RWPE1 (cell line): ENCODE measurements at regions not wholly inside any gene's neighbourhood (a gene's known extent, or its start where the extent isn't known, plus 50 kb on each side); places are given as distances from the start of the nearest gene placed in this dataset.

ENCODE experiments used
- CTCF ChIA-PET: fragments of 350-600 bp; sonication (Branson Sonifier 250); formaldehyde crosslinking; extraction: SDS; loops from one replicate; lab custom pipeline; 2021; lab: Yijun Ruan, JAX
- POLR2A ChIA-PET: fragments of 400-600 bp; formaldehyde crosslinking; extraction: SDS; loops from one replicate; lab custom pipeline; 2020; ENCODE audit warnings: antibody characterized with exemption; ENCODE audit not compliant: low non-redundant PET; lab: Yijun Ruan, JAX
- DNase-seq: peaks from one replicate; pipeline ENCODE4 v3.0.0; 2012; ENCODE audit warnings: low spot score
- H3K27ac ChIP-seq: fragments of 450-650 bp; 2 replicates; pipeline ENCODE4 v1.5.1; 2017
- CTCF ChIP-seq: fragments of 450-650 bp; conservative IDR thresholded peaks from 2 replicates; pipeline ENCODE4 v1.5.1; 2017; ENCODE audit warnings: low read depth, mild to moderate bottlenecking

- DNase-seq = peak; percentile 53
- no peak for TF ChIP-seq CTCF
- peak overlapping the region; percentile 89 for H3K27ac ChIP-seq
- CTCF ChIA-PET = interaction anchor here (0.6 to 1.1 kb wide), 4 partner anchors 23 to 217 kb away, joined by 3 read pairs; no protein-coding TSS in a partner anchor
- POLR2A ChIA-PET = no interaction called here
These were observed 63.7 kb downstream of the NAV1 start for GRCh38 chr1:201602413-201603265.

GRCh38 chr1:201603613-201604232 is 64.8 kb downstream of the NAV1 start:
- POLR2A ChIA-PET = no interaction called here
- H3K27ac ChIP-seq = peak overlapping the region; percentile 89; the same call in 1 of the 2 replicates
- TF ChIP-seq CTCF = no peak
- DNase-seq = no peak
- CTCF ChIA-PET = interaction anchor here (0.8 kb wide), 1 partner anchor 9 kb away, joined by 4 read pairs; no protein-coding TSS in a partner anchor

GRCh38 chr1:201605385-201606010 is 66.6 kb downstream of the NAV1 start:
- POLR2A ChIA-PET = no interaction called here
- no peak for TF ChIP-seq CTCF
- H3K27ac ChIP-seq = 0 out of 2 replicates have a peak overlapping the region, but pooled peaks have one; percentile 16
- CTCF ChIA-PET = no interaction called here
- no peak for DNase-seq

GRCh38 chr1:201606096-201606495 is 67.2 kb downstream of the NAV1 start:
- POLR2A ChIA-PET = no interaction called here
- TF ChIP-seq CTCF = no peak
- H3K27ac ChIP-seq = 0 out of 2 replicates have a peak overlapping the region, but pooled peaks have one; percentile 16
- CTCF ChIA-PET = no interaction called here
- DNase-seq = no peak

GRCh38 chr1:201606623-201607022 is 67.7 kb downstream of the NAV1 start:
- H3K27ac ChIP-seq = no peak overlapping the region
- CTCF ChIA-PET = no interaction called here
- DNase-seq = no peak
- POLR2A ChIA-PET = no interaction called here
- no peak for TF ChIP-seq CTCF

- CTCF ChIA-PET = interaction anchor here (0.5 to 1.9 kb wide), 7 partner anchors 9 to 101 kb away, joined by 3 to 8 read pairs (median 3); no protein-coding TSS in a partner anchor
These were observed 69.9 kb downstream of the NAV1 start for GRCh38 chr1:201608635-201609395.

More at GRCh38 chr1:201608635-201609395, 69.9 kb downstream of the NAV1 start:
- POLR2A ChIA-PET = no interaction called here
- no peak for TF ChIP-seq CTCF
- DNase-seq = no peak
- H3K27ac ChIP-seq = peak overlapping the region; percentile 56
